Motor neuron (in vitro differentiated cells): ENCODE measurements at regions not wholly inside any gene's neighbourhood (a gene's known extent, or its start where the extent isn't known, plus 50 kb on each side); places are given as distances from the start of the nearest gene placed in this dataset.
A peak's percentile ranks its signal among the peaks of the same experiment; 100 is the strongest.

Source experiments
- ATAC-seq, 8 experiments: fragments of 200-7000 bp; cut with Tn5 transposase; replicated peaks in 6 of 8; 2 replicates each; pipeline ENCODE4 v1.8.0; 2021; ENCODE audit warnings: mild to moderate bottlenecking in 8 of 8, moderate library complexity in 8 of 8
- H3K27ac ChIP-seq, 2 donors: fragments of 250-450 bp; sonication (Bioruptor Pico); 2 replicates each; pipeline ENCODE4 v1.9.0; 2021; ENCODE audit warnings: antibody characterized with exemption in 2 of 2, mild to moderate bottlenecking in 2 of 2, moderate library complexity in 1 of 2
- H3K4me1 ChIP-seq, 2 donors: fragments of 250-450 bp; sonication (Bioruptor Pico); replicated peaks in 1 of 2; 2 replicates each; pipeline ENCODE4 v1.6.1; 2021; ENCODE audit warnings: antibody characterized with exemption in 2 of 2, mild to moderate bottlenecking in 2 of 2, moderate library complexity in 1 of 2
- H3K4me3 ChIP-seq, 5 donors: fragments of 250-450 bp; sonication (Bioruptor Pico); 2 replicates each; pipeline ENCODE4 v1.9.0; 2021; ENCODE audit warnings: antibody characterized with exemption in 5 of 5, mild to moderate bottlenecking in 5 of 5, moderate library complexity in 4 of 5
- WGBS, 10 experiments: fragments of 450-650 bp; shearing (Covaris generic); methylation state at CpG; one replicate each; pipeline ENCODE4 v1.0.0; 2022; 5-methylcytosine and 5-hydroxymethylcytosine counted together
- in situ Hi-C, 9 experiments: fragments of 400-800 bp; cut with MboI; loops; one replicate each; pipeline ENCODE4 v1.15.0; 2021; ENCODE audit warnings: low sequenced_read_pairs in 9 of 9, low pct_unique_long_range_greater_than_20kb in 2 of 9; ENCODE audit not compliant: unreplicated experiment in 9 of 9

DNA sequence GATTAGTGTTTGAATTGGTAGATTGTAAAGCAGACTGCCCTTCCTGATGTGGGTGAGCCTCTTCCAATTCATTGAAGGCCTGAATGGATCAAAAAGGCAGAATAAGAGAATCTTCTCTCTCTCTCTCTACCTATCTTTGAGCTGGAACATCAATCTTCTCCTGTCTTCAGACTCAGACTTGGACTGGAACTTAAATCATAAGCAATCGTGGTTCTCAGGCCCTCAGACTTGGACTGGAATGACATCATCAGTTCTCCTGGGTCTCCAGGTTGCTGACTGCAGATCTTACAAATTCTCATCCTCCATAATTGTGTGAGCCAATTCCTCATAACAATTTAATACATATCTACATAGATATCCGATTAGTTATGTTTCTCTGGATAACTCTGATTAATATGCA, 66.8 kb downstream of the IER5 start:
- no peak overlapping the region for H3K4me3 ChIP-seq
- in situ Hi-C loops, result loop anchor here (10.0 to 25.0 kb wide), 3 partner anchors 268 to 643 kb away; partner anchors contain the start of gene ACBD6 (in 8 of the 9)
- no peak overlapping the region for H3K27ac ChIP-seq
- peaks cover under 1 to 3% of the 10 kb centered on the region in 2 donors for H3K4me1 ChIP-seq
- no peak for ATAC-seq
- 42 to 100% (median 88%) methylated on average over 1 to 2 of the region's 2 CpGs; no CpG with 5 or more reads in 1 of the 10 experiments for WGBS, 10 experiments

DNA sequence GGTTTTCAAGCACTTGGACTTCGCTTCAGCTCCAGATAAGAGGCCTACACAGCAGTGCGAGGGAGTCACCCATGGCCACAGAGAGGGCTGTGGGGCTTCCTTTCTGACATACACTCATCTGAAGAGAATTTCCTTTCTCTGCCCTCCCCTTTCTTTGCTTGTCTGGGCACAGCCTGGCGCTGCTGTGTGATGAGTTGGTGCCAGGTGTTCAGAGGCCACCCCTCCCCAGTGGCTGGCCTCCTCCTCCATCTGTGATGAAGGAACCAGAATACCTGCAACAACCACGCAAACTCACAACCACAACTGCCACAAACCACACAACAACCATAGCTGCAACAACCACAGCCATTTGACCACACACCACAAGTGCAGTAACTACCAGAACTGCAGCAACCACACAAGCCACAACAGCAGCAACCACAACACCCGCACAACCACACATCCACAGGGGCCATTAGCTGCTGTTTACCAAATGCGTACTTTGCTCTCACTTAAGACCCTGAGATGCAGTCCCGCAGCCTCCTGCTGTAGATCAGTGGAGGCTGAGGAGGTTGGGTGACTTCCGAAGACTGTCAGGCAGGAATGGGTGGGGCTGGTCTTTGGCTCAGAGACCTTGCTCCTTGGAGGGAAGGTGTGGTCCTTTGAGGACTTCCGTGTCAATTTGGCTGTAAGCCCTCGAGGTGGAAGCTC, 71.1 kb downstream of the IER5 start:
- H3K4me1 ChIP-seq, result no peaks in the 10 kb centered on the region
- peak in 1 of 8 experiments; percentile 25 for ATAC-seq
- H3K27ac ChIP-seq, result no peak overlapping the region
- H3K4me3 ChIP-seq, result no peak overlapping the region
- WGBS, 10 experiments, result 33 to 100% (median 90%) methylated on average over 1 to 8 of the region's 10 CpGs
- in situ Hi-C loops, result loop anchor here (10.0 to 25.0 kb wide), 4 partner anchors 272 to 647 kb away; partner anchors contain the start of gene ACBD6 (in 8 of the 9)

DNA sequence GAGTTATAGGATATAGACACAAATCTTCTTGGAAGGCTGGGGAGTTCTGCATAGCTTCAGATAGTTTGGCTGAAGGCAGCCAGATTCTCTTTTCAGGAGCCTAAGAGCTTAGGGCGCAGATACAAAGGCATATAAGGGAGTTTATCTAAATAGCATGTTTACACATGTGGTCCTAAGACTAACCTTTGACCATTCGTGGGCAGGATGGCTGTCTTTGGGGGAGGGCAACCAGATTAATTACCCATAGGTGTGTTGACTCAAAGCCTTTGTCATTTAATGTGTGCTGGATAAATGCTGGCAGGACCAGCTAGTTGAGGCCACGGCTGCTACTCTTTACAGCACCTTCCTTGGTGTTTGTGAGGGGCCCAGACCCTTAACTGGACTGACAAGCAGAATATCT, 71.8 kb downstream of the IER5 start:
- H3K27ac ChIP-seq, result no peak overlapping the region
- 0 to 100% (median 58%) methylated on average over 1 to 3 of the region's 3 CpGs; no CpG with 5 or more reads in 2 of the 10 experiments for WGBS, 10 experiments
- ATAC-seq, result no peak
- H3K4me3 ChIP-seq, result no peak overlapping the region
- H3K4me1 ChIP-seq, result no peaks in the 10 kb centered on the region
- in situ Hi-C loops, result loop anchor here (10.0 to 25.0 kb wide), 3 partner anchors 273 to 648 kb away; partner anchors contain the start of gene ACBD6 (in 8 of the 9)

DNA sequence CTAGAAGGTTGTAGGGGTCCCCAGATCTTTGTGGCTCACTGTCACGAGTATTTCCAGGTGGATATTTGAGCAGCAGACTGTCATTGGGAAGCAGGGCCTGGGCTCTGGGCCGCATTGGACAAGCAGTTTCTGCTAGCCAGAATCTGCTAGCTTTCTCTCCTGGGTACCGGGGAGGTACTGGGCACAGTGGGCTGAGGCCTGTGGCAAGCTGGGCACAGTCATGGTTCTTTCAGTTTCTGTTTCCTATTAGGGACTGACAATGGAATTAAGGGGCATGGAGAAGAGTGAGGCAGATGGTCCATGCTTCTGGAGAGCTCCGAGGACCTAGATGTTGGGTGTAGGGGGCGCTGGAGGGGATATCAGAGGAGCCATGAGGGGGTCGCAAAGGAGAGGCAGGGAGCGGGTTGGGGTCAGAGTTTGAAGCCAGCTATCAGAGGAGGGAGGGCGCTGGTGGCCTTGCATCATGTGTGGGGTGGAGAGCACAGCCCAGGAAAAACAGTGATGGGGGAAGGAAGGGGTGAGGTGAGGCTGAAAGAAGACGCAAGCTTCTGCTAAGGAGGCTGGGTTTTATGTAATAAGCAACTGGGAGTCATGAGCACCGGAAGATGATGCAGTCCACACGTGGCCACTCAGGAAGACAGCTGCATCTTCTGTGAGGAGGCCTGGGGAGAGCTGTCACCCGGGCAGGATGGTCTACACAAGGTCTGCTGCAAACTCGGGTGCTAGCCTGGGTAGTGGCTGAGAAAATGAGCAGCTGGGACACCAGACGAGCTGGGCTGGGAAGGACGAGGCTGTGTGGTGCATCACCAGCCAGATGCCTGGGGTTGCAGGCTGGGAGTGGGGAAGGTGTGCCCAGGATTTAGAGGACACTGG, 72.7 kb downstream of the IER5 start:
- H3K27ac ChIP-seq, result no peak overlapping the region
- ATAC-seq, result no peak
- 20 to 90% (median 78%) methylated on average over 2 to 7 of the region's 15 CpGs; no CpG with 5 or more reads in 3 of the 10 experiments for WGBS, 10 experiments
- H3K4me3 ChIP-seq, result no peak overlapping the region
- H3K4me1 ChIP-seq, result no peaks in the 10 kb centered on the region
- in situ Hi-C loops, result loop anchor here (10.0 to 25.0 kb wide), 3 partner anchors 274 to 649 kb away; partner anchors contain the start of gene ACBD6 (in 8 of the 9)

DNA sequence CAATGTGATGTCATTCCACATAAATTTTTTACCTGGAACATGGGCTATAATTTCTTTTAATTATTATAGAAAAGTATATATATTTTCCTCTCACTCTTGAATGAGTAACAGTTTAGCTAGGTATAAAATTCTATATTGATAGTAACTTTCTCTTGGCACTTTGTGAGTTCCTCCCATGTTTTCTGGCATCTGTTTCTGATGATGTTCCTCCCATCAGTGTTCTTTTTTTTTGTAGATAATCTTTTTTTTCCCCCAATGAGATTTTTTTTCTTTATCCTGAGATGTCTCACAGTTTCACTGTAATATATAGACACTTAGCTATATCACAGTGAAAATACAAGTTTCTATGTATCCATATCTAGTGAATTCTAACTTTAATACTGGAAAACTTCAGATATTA, 75.2 kb downstream of the IER5 start:
- Histone ChIP-seq H3K27ac (no peak overlapping the region), H3K4me3 (no peak overlapping the region), H3K4me1 (peaks cover 0 to 2% of the 10 kb centered on the region in 2 donors)
- in situ Hi-C loops, result loop anchor here (10.0 to 25.0 kb wide), 3 partner anchors 276 to 651 kb away; partner anchors contain the start of gene ACBD6 (in 8 of the 9)
- no peak for ATAC-seq

DNA sequence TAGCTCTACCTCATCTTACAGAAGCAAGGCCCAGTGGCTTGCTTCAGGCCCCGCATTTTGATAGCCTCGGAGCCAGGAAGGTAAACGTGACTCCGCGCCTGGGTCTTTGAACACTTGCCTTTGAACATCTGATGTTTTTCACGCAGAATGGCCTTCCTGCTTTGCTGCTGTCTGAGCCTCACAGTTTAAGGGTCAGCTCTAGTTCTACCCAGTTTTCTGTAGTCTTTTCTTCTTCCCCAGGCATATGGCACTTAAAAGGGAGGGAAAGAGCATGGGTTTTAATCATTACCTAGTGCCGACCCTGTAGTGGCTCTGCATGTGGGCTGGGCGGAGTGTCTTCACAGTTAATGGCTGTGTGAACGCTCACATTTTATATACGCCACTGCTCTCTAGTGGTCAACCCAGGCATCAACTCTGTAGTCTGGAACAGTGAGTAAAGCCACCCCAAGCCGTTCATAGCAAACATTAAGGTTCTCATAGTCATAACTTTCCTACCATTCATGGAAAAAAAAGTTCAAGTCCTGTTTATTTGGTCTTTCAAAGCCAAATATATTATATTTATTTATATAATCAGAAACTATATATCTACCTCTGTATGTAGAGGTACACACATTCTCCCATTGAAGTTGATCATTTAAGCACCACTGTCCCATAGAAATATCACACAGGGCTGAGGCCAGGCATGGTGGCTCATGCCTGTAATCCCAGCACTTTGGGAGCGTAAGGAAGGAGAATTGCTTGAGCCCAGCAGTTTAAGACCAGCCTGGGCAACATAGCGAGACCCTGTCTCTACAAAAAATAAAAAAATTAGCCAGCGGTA, 78.1 kb downstream of the IER5 start:
- in situ Hi-C loops, result loop anchor here (10.0 to 25.0 kb wide), 3 partner anchors 279 to 654 kb away; partner anchors contain the start of gene ACBD6 (in 8 of the 9)
- ATAC-seq, result peak; percentile 94 to 100 (median 99)
- Histone ChIP-seq H3K4me1 (peaks cover 3 to 5% of the 10 kb centered on the region in 2 donors), H3K4me3 (no peak overlapping the region), H3K27ac (no peak overlapping the region)
- WGBS, 10 experiments, result 0 to 55% (median 40%) methylated on average over 1 to 14 of the region's 14 CpGs

DNA sequence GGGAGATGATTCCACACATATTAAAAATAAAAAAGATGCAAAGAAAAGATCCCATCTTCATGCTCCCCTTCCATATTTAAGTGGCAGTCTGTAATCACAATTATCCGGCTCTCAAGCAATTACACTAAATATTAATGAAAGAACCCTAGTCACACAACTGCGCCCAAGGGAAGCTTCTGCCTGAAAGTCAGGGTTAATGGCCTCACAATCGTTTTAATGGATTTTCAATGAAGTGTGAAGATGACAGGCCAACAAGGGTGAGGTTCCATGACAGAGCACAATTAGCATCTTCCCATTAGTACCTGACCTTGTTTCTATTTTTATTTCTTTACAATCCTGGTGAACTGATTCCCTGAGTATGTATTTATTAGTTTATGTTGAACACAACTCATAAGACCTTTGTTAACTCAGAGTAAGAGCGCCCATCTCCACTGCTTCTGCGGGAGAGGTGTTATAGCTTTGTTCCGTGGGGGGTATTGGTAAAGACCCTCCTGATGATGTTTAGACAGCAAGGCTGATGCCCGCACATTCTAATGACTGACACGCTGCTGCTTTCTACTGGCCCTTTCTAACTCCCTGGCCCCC, 80.9 kb downstream of the IER5 start:
- 38 to 80% (median 67%) methylated on average over 2 to 8 of the region's 8 CpGs; no CpG with 5 or more reads in 1 of the 10 experiments for WGBS, 10 experiments
- Histone ChIP-seq H3K4me1 (peaks cover 3 to 5% of the 10 kb centered on the region in 2 donors), H3K27ac (no peak overlapping the region)

DNA sequence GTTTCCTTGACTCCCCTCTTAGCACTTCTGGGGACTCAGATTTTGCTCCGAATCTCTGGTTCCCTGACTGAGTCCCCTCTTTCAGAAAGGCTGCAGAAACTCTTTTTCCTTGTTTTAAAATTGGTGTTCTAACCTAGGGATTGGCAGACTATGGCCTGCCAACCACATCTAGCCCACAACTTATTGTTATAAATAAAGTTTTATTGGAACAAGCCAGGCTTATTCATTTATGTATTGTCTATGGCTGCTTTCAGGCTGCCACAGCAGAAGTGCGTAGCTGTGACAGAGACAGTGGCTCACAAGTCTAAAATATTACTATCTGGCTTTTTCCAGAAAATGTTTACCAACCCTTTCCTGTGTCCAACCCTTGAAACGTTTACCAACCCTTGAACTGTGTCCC, 81.7 kb downstream of the IER5 start:
- H3K4me3 ChIP-seq, result no peak overlapping the region
- ATAC-seq, result no peak
- WGBS, 10 experiments, result 50 to 100% (median 81%) methylated on average over 1 to 3 of the region's 3 CpGs; no CpG with 5 or more reads in 1 of the 10 experiments
- peaks cover 3 to 5% of the 10 kb centered on the region in 2 donors for H3K4me1 ChIP-seq
- H3K27ac ChIP-seq, result no peak overlapping the region
- in situ Hi-C loops, result loop anchor here in 8 of 9 experiments (25.0 kb wide), 2 partner anchors 283 to 658 kb away; partner anchors contain the start of gene ACBD6 (in 8 of the 8)

More for the DNA sequence above, 80.9 kb downstream of the IER5 start:
- peak in 4 of 8 experiments; percentile 35 to 52 (median 38) for ATAC-seq
- in situ Hi-C loops, result loop anchor here (10.0 to 25.0 kb wide), 3 partner anchors 282 to 657 kb away; partner anchors contain the start of gene ACBD6 (in 8 of the 9)
- no peak overlapping the region for H3K4me3 ChIP-seq

DNA sequence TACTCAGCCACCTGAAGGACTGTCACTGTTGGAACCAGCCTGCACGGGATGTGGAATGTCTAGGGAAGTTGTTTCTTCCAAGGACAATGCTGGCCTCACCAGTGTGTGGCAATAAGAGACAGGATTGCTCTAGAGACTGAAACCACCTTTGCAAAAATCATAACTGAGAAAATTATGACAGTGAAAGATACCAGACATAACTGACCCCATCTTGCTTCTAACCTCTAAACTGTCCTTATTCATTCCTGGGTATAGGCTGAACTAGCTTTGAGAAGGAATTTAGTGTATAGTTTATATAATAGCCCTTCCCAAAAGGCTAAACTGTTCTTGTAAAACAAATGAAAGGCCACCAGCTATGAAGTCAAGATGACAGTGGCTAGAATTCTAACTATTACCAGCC, 83.6 kb downstream of the IER5 start:
- no peak overlapping the region for H3K4me3 ChIP-seq
- 20 to 83% (median 69%) methylated on average over 1 of the region's 1 CpG; no CpG with 5 or more reads in 6 of the 10 experiments for WGBS, 10 experiments
- peaks cover 3% of the 10 kb centered on the region in 2 donors for H3K4me1 ChIP-seq
- in situ Hi-C loops, result loop anchor here in 8 of 9 experiments (25.0 kb wide), 2 partner anchors 285 to 660 kb away; partner anchors contain the start of gene ACBD6 (in 8 of the 8)
- H3K27ac ChIP-seq, result no peak overlapping the region
- ATAC-seq, result no peak

DNA sequence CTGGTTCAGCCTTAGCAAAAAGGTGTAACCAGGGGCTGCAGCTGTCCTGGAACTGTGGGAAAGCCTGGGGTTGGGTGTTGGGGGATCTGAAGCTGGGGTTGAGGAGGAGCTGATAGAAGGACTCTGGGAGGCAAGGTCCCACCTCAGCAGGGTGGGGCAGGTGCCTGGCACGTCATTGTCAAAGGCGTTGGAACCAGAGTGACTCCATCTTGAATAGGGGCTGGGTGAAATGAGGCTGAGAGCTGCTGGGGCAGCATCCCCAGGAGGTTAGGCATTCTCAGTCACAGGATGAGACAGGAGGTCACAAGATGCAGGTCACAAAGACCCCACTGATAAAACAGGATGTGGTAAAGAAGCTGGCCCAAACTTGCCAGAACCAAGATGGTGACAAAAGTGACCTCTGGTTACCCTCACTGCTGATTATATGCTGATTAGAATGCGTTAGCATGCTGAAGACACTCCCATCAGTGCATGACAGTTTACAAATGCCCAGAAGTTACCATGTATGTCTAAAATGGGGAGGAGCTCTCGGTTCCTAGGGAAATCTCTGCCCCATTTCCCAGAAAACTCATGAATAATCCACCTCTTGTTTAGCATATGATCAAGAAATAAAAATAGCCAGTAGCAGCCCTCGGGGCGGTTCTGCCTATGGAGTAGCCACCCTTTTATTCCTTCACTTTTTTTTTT, 85.4 kb downstream of the IER5 start:
- no peak overlapping the region for H3K4me3 ChIP-seq
- in situ Hi-C loops, result loop anchor here in 8 of 9 experiments (25.0 kb wide), 2 partner anchors 287 to 662 kb away; partner anchors contain the start of gene ACBD6 (in 8 of the 8)

DNA sequence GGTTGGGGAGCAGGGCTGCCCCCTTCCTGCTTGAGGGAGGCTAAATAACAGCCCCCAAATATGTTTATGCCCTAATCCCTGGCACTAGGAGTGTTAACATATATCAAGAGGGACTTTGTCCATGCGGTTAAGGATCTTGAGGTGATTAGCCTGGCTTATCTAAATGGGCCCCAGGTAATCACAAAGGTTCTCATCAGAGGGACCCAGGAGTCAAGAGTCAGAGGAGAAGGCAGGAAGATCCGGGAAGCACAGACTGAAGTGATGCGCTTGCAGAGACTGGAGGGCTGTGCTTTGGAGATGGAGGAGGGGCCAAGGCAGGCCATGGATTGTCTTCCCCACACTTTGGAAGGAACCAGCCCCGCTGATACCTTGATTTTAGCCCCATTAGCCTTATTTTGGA, 86.4 kb downstream of the IER5 start:
- Histone ChIP-seq H3K27ac (no peak overlapping the region), H3K4me3 (no peak overlapping the region), H3K4me1 (peaks cover 6 to 7% of the 10 kb centered on the region in 2 donors)
- in situ Hi-C loops, result loop anchor here in 8 of 9 experiments (25.0 kb wide), 3 partner anchors 237 to 663 kb away; partner anchors contain the start of gene ACBD6 (in 8 of the 8)
- no peak for ATAC-seq
- WGBS, 10 experiments, result 57 to 100% (median 71%) methylated on average over 1 to 4 of the region's 4 CpGs; no CpG with 5 or more reads in 4 of the 10 experiments

More for the DNA sequence above, 85.4 kb downstream of the IER5 start:
- Histone ChIP-seq H3K27ac (no peak overlapping the region), H3K4me1 (peaks cover 3% of the 10 kb centered on the region in 2 donors)
- ATAC-seq, result peak in 6 of 8 experiments; percentile 32 to 93 (median 73)
- WGBS, 10 experiments, result 0 to 82% (median 64%) methylated on average over 1 to 6 of the region's 6 CpGs
